Astrocyte of the hippocampus (primary cell): ENCODE measurements at regions not wholly inside any gene's neighbourhood (a gene's known extent, or its start where the extent isn't known, plus 50 kb on each side); places are given as distances from the start of the nearest gene placed in this dataset.
"Not testable (repeated sequence)": the region's sequence is repeated elsewhere in the genome, so short reads cannot be mapped to it uniquely, and the experiment has no call there.

Source experiments
- DNase-seq: peaks from one replicate; pipeline ENCODE4 v3.0.0; 2011; ENCODE audit warnings: low read depth, low spot score

DNA sequence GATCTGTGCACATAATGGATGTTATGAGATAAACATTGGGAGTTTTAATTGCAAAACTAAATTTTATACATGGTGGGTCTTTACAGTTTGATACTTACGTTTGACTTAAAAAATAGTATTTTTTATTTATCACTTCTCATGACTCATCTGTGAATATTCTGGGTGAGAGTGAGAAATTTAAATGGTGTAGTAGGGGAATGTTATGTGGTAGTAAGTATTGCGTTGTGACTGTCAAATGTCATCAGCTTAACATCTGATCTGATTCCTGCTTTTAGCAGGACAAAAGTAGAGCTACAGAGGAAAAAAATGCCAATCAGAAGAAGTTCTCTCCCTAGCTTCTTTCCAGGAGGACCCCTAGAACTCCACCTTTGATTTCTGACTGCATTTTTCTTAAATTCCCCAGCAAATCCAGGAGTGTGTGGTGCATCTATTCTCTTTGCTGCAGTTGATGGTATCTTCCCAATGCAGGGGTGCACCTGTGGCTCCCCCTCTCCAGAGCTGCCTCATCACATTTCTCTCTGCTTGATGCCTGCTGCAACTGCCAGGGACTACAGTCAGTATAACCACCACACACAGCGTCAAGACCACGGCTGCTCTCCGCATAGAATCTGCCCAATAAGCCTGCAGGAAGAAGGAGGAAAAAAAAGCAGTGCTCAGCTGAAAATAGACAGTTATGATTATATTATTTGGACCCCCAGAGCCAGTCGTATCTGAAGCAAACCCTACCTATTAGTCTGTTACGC is 151.3 kb upstream of the THUMPD2 start:
- no peak for DNase-seq

DNA sequence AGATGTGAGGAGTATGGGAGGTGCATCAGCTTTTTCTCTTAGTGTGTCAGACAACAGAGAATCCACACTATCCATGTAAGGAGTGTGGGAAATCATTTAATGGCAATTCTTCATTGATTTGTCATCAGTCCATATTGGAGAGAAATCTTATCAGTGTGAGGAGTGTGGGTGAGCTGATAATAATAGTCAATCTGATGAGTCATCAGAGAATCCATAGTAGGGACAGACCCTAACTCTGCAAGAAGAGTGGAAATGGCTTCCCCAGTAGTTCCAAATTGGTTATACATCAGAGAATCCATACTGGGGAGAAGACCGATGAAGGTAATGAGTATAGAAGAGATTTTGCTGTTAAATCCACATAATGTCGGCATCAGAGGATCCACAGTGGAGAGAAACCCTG is 150.5 kb upstream of the THUMPD2 start:
- DNase-seq, result no peak

DNA sequence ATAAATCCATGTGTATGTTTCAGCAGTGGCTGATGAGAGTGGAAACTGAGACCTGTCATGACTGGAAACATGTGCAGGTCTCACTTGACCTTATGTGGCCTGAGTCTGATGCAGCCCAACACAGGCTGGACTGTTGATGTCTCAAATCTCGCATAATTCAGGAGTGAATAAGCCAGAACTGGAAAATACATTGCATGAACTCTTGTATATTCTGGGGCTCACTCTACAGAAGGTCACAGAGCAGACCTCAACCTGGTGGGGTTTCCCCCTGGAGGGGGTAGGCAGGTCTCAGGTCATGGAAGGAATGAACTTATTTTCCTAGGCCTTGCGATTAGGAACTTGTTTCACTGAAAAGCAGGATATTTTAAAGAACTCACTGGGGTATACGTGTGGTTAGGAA is 146.3 kb upstream of the THUMPD2 start:
- no peak for DNase-seq

DNA sequence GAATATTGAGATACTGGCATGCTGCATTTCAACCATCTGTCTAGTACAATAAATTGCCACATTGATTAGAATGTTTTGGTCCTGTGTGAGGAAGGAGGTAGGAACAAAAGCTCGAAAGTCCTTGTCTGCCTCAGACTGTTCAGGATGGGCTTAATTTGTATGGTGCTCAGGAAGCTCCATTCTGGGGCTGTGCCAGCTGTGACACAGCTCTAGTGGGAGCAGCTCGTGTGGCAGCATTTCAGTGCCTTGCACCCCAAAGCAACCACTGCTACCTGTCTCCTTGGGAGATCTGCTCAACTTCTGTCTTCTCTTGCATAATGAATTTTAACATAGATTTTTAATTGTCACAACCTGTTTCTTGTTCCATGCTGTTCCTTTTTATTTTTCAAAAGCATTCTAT is 144.4 kb upstream of the THUMPD2 start:
- DNase-seq, result no peak

DNA sequence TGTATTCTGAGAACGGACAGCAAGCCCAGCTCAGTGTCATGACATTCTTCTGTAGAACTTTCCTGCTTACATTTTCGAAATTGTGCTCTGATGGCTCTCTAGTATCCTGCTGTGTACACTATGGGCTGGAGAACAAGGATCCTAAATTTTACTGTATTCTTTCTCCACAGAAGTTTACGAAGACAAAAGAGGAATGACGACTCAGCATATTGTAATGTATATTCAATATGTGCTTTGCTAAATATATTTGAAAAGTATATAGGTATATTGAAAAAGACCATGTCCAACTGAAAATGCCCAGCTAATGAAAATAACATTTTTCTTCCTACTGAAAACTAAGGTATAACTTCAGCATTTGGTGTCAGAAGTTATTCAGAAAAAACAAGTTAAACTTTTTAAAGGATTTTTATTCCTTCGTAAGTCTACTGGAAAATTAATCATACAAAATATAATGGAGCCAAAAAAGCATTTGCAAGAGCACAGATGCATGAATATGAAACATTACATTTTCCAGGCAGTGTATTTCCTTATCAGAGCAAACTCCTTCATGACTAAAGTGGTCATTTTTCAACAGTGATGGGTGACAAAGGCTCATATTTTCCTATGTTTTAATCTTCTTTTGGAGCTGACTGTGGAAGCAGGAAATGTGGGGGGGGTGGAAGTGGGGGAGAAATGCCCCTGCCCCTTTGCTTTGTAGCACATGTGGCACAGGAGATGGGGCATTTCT is 143.8 kb upstream of the THUMPD2 start:
- no peak for DNase-seq

DNA sequence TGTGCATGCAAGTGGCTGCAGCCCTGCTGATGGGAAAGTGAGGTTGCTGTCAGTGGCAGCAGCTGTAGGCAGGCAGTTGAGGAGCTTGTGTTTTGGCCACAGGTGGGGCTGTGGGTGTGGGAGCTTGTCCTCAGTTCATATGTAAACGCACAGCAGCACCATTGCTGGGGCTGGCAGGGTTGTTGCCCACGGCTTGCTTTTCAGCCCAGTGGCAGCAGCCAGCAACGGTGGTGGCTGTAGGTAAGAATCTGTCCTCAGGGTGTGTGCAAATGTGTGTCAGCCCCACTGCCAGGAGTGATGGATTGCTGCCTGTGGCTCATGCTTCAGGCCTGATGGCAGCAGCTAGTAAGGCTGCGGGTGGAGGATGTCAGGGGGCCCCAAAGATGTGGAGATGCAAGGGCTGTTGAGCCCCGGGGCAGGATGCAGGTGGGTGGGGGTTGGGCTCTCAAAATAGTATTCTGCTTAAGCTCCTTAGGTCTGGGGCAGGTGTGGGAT is 141.3 kb upstream of the THUMPD2 start:
- no peak for DNase-seq

DNA sequence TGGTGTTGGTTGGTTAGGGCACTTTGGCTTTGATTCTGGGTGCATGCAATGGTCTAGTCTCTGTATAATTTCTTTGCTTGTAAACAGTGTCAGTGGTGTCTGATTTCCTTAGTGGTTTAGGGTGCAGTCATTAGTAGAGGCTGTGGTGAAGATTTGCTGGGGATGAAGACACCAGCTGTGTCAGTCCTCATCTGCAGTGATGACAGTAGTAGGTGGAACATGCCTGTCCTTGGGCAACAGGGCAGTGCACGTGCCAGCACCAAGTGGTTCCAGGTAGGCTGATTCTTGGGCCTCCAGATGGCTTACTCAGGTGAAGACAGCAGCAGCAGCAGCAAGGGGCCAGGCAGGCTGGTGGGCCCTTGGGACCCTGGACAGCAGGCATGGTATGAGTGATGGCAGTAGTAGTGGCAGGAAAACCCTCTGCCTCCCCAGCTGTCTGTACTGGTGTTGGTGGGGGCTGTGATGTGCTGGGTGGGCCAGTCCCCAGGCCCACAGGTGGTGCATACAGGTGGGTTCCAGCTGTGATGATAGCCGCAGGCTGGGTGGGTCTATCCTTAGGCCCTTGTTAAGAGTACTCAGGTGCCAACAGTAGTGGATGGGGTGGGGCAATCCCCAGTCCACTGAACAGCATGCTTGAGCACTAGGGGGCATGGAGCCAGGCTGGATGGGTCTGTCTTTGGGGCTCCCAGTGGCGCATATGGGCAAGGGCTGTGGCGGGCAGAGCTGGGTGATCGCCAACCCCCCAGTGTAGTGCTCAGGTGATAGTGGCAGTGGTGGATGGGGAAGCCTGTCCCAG is 140.7 kb upstream of the THUMPD2 start:
- no peak for DNase-seq

DNA sequence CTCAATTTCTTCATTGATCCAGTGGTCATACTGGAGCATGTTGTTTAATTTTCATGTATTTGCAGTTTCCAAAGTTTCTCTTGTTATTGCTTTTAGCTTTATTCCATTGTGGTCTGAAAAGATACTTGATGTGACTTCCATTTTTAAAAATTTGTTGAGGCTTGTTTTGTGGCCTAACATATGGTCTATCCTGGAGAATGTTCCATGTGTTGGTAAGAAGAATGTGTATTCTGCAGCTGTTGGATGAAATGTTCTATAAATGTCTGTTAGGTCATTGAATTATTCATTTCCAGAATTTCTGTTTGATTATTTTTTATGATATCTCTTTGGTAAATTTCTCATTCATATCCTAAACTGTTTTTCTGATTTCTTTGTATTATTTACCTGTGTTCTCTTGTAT is 139.8 kb upstream of the THUMPD2 start:
- DNase-seq, result no peak

DNA sequence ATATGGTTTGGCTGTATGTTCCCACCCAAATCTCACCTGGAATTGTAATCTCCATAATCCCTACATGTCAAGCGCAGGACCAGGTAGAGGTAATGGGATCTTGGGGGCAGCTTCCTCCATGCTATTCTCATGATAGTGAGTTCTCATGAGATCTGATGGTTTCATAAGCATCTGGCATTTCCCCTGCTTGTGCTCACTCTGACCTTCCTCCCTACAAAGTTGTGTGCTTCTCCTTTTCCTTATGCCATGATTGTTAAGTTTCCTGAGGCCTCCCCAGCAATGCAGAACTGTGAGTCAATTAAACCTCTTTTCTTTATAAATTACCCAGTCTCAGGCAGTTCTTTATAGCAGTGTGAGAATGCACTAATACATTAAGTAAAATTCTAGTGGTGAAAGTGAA is 138.3 kb upstream of the THUMPD2 start:
- not testable (repeated sequence) for DNase-seq

DNA sequence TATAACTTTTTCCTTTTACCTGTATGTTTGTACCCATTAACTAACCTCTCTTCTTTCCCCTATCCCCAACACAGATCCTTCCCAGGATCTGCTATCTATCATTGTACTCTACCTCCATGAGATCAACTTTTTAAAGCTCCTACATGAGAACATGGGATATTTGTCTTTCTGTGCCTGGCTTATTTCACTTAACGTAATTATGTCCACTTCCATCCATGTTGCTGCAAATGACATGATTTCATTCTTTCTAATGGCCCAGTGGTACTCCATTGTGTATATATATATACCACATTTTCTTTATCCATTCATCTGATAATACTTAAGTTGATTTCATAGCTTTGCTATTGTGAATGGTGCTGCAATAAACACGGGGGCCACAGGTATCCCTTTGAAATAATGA is 135.9 kb upstream of the THUMPD2 start:
- no peak for DNase-seq

DNA sequence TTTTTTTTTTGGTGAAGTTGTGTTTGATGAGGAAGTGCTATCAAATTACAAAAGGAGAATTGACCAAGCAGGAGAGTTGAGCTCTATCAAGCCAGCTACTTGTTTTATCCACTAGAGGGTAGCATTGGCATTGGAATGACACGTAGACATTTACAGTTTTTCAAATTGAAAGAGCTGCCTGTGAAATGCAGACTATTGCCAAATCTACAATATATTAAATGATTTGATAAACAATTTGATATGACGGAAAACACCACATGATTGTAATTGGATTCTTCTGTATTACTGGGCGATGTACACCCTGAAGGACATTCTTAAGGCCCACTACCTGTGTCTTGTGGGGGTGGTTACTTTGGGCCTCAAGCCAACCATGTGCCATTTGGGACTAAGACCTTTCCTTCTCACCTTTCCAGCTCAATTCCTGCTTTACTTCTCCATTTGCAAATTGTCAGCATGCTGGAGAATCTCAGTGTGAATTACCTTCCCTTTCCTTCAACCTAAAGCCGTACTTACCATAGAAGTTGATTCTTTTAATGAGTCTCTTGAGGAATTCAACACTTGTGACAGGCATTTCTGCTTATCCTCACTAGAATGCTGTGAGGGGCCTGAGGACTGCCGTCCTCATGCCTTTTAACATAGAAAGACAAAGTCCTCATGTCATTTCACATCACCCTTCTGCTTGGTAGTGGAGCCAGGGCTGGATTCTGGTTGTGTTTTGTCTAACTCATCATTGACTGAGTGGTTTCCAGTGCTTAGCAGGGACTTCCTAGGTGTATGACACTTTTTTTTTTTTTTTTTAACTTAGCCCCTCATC is 134.8 kb upstream of the THUMPD2 start:
- DNase-seq, result peak; percentile 84

DNA sequence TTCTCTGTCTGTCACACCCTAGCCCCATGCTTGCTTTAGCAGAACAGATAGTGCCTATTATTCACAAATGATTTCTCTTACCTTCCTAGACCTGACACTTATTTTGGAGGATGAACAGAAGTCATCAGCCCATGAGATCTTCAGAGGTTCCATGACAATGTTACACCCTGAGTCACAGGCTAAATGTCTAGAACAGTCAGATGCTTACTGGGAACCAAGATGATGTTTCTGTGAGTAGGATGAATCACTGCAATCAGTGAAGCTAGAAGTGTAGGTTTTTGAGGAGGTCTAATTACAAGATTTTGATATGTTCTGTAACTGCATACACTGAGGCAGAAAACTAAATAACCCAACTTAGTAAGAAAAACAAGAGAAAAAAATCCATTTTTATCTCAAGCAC is 123.0 kb upstream of the THUMPD2 start:
- DNase-seq, result peak; percentile 39

DNA sequence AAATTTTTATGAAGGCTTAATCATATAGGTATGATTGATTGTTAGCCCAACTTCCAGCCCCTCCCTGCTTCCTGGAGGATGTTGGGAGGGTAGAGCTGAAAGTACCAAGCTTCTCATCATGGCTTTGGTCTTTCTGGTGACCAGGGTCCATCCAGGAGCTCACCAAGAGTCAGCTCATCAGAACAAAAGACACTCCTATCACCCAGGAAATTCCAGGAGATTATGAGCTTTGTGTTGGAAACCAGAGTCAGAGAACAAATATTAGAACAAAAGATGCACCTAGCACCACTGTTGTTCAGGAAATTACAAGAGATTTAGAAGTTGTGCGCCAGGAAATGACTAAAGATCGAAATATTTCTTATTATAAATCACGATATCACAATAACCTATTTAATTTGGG is 119.9 kb upstream of the THUMPD2 start:
- DNase-seq, result no peak

DNA sequence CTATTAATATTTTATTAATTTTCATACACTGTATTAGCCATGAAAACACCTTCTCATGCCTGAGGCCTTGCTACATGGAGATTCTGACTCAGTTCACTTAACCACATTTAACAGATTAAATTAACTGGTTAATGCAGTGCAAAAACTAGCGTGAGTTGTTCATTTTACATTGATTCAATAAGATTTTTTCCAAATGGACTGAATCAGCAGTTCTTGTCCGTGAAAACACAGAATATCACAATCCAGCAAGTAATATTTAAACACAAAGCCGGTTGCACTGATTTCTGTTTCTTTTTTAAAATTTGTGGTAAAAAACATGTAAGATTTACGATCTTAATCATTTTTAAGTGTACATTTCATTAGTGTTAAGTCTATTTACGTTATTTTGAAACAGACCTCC is 118.2 kb upstream of the THUMPD2 start:
- DNase-seq, result no peak

DNA sequence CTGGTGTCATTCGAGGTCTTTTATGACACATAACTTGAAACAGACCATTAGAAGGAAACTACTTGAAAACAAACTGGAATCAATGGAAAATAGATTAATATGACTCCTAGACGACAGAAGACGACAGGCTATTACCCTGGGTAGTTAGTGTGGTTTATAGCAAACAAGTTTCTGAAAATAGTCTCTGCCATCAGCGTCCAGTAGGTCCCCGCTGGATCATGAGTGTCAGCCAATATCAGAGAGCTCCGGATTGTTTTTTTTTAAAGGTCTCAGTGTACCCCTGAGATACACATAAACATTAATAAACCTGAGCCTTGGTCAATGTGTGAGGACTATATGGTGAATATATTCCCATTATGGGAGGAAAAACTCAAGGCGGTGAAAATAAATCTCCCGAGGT is 115.0 kb upstream of the THUMPD2 start:
- no peak for DNase-seq

DNA sequence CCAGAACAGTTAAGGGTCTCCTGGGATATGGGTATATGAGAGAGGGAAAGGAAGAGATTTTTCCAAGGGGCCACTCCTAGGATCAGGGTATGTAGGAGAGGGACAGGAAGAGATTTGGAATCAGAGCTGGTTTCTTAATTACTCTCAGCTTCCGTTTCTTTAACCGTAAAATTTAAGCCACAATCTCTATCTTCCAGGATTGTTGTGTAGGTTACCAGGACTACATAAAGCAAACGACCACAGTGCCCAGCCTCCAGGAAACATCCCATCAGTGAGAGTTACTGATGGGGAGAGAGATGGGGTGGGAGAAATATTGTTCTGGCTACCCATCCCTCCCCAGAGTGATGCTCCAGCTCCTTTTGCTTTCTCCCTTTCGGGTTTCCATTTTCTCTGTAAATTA is 114.6 kb upstream of the THUMPD2 start:
- no peak for DNase-seq

DNA sequence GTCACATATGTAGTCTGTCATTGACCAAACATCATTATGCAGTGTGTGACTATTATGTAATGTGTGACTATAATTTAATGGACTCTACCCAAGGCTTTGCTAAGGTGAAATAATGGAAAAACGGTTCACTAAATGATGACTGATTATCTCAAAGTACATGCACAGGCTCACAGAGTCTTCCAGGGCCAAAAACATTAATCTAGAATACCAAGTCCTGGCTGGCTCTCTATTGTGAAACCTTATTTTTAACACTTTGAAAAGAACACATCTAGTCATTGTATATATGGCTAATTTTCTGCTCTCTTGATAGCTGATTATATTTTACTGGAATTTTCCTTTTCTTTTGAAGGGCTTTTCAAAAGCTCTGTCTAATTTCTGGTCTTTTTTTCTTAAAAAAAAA is 102.9 kb upstream of the THUMPD2 start:
- DNase-seq, result no peak

DNA sequence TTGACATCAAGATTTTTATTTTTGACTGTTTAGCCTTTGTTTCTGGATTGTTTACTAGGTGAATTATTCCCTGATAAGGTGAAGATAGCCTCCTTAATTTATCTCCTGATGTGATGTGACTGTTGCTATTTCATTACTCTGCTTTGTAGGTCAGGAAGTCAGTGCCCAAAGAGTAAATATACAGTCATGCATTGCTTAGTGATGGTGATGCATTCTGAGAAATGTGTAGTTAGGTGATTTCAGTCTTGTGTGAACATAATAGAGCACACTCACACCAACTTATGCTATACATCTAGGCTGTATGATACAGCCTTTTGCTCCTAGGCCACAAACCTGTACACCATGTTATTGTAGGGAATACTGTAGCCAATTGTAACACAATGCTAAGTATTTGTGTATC is 102.4 kb upstream of the THUMPD2 start:
- DNase-seq, result no peak

DNA sequence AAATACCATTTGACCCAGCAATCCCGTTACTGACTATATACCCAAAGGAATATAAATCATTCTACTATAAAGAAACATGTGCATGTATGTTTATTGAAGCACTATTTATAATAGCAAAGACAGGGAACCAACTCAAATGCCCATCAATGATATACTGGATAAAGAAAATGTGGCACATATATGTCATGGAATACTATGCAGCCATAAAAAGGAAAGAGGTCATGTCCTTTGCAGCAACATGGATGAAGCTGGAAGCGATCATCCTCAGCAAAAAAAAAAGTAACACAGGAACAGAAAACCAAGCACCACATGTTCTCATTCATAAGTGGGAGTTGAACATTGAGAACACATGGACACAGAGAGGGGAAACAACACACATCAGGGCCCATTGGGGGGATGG is 99.9 kb upstream of the THUMPD2 start:
- not testable (repeated sequence) for DNase-seq

DNA sequence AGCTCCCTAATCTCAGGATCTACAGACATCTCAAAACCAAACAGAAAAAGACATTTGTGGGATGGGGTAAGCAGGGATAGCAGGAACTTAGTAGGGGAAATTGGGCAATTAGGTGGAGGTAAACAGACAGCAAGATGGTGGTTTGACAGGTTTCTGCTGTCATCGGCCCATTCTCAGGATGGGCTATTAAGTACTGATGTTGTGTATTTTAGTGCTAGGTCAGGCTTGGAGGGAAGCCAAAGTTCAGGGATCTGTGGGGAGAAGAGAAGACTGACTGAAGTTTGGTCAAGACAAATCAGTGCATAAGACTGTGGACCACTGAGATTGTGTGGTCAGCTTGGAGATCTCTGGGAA is 96.8 kb upstream of the THUMPD2 start:
- DNase-seq, result peak; percentile 10

DNA sequence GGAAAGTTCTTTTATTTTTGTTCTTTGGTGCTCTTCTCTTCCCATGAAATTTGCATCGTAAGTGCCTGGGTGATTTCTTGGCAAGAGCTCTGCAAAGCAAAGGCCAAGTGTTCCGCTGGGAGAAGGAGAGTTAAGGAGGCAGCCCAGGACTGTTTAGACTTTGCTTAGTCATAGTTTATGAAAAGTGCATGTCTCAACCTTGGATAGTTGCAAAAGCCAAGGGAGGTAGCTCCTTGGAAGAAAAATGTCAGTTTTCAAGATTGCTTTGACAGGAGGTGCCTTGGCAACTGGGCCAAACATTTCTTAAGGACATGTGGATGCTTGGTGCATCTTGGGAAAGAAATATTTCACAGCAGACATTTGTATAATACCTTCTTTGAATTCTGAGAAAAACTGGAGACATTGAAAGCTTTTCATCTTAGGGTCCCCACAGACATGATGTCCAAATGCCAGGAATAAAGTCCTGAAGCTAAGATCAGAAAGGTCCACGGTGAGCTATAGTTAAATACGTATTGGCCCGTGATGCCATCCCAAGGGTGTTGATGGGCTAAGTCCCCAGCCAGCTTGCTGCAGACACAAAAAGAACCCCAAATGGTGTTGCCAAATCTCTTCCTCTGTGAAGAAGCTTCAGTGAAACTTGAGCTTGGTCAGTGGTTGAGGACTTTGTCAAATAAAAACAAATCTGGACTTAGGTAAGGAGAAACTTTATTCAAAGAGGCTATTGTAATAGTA is 96.3 kb upstream of the THUMPD2 start:
- DNase-seq, result peak; percentile 88
